ENCODE measurements at regions not wholly inside any gene's neighbourhood (a gene's known extent, or its start where the extent isn't known, plus 50 kb on each side); places are given as distances from the start of the nearest gene placed in this dataset.
"Not testable (repeated sequence)": the region's sequence is repeated elsewhere in the genome, so short reads cannot be mapped to it uniquely, and the experiment has no call there.

GRCh38 chr5:34436761-34437501 lies 219.2 kb upstream of the RAI14 start:
- in situ Hi-C loops (cut with MboI; ENCODE audit: low sequenced_read_pairs): no loop called here

- in situ Hi-C loops (cut with MboI; ENCODE audit: low sequenced_read_pairs): no loop called here
Measured at GRCh38 chr5:34439601-34440000, 216.5 kb upstream of the RAI14 start.

GRCh38 chr5:34441767-34442166 lies 214.4 kb upstream of the RAI14 start:
- in situ Hi-C loops (cut with MboI; ENCODE audit: low sequenced_read_pairs): not testable (repeated sequence)

GRCh38 chr5:34447424-34447823 lies 208.7 kb upstream of the RAI14 start:
- in situ Hi-C loops (cut with MboI; ENCODE audit: low sequenced_read_pairs): no loop called here

- in situ Hi-C loops (cut with MboI; ENCODE audit: low sequenced_read_pairs): no loop called here
Measured at GRCh38 chr5:34449639-34450038, 206.5 kb upstream of the RAI14 start.

GRCh38 chr5:34450338-34450737 lies 205.8 kb upstream of the RAI14 start:
- in situ Hi-C loops (cut with MboI; ENCODE audit: low sequenced_read_pairs): no loop called here

- in situ Hi-C loops (cut with MboI; ENCODE audit: low sequenced_read_pairs): no loop called here
Measured at GRCh38 chr5:34452170-34452828, 203.8 kb upstream of the RAI14 start.

- in situ Hi-C loops (cut with MboI; ENCODE audit: low sequenced_read_pairs): no loop called here
Measured at GRCh38 chr5:34455098-34455497, 201.0 kb upstream of the RAI14 start.

- in situ Hi-C loops (cut with MboI; ENCODE audit: low sequenced_read_pairs): no loop called here
Measured at GRCh38 chr5:34459908-34460307, 196.2 kb upstream of the RAI14 start.

- in situ Hi-C loops (cut with MboI; ENCODE audit: low sequenced_read_pairs): no loop called here
Measured at GRCh38 chr5:34460496-34460895, 195.6 kb upstream of the RAI14 start.

GRCh38 chr5:34464829-34465228 lies 191.3 kb upstream of the RAI14 start:
- in situ Hi-C loops (cut with MboI; ENCODE audit: low sequenced_read_pairs): no loop called here

GRCh38 chr5:34465301-34465700 lies 190.8 kb upstream of the RAI14 start:
- in situ Hi-C loops (cut with MboI; ENCODE audit: low sequenced_read_pairs): not testable (repeated sequence)

GRCh38 chr5:34466519-34467388 lies 189.4 kb upstream of the RAI14 start:
- in situ Hi-C loops (cut with MboI; ENCODE audit: low sequenced_read_pairs): not testable (repeated sequence)

GRCh38 chr5:34467436-34467835 lies 188.7 kb upstream of the RAI14 start:
- in situ Hi-C loops (cut with MboI; ENCODE audit: low sequenced_read_pairs): no loop called here

GRCh38 chr5:34467984-34468383 lies 188.1 kb upstream of the RAI14 start:
- in situ Hi-C loops (cut with MboI; ENCODE audit: low sequenced_read_pairs): not testable (repeated sequence)

GRCh38 chr5:34469971-34470370 lies 186.2 kb upstream of the RAI14 start:
- in situ Hi-C loops (cut with MboI; ENCODE audit: low sequenced_read_pairs): no loop called here

GRCh38 chr5:34474573-34475021 lies 181.5 kb upstream of the RAI14 start:
- in situ Hi-C loops (cut with MboI; ENCODE audit: low sequenced_read_pairs): loop anchor here (25.0 kb wide), 1 partner anchor 438 kb away; the partner anchor contains the start of genes BRIX1 and RAD1

- in situ Hi-C loops (cut with MboI; ENCODE audit: low sequenced_read_pairs): loop anchor here (25.0 kb wide), 1 partner anchor 437 kb away; the partner anchor contains the start of genes BRIX1 and RAD1
Measured at GRCh38 chr5:34475249-34475966, 180.7 kb upstream of the RAI14 start.

- in situ Hi-C loops (cut with MboI; ENCODE audit: low sequenced_read_pairs): loop anchor here (25.0 kb wide), 1 partner anchor 435 kb away; the partner anchor contains the start of genes BRIX1 and RAD1
Measured at GRCh38 chr5:34476941-34477565, 179.1 kb upstream of the RAI14 start.
